Choroid plexus epithelial cell (primary cell): ENCODE measurements at regions not wholly inside any gene's neighbourhood (a gene's known extent, or its start where the extent isn't known, plus 50 kb on each side); places are given as distances from the start of the nearest gene placed in this dataset.

Experiments
- DNase-seq: peaks from one replicate; pipeline ENCODE4 v3.0.0-alpha.2; 2010; ENCODE audit warnings: low read depth
- H3K4me3 ChIP-seq: 2 replicates; pipeline ENCODE4 v1.5.1; 2011; ENCODE audit warnings: low read depth, mild to moderate bottlenecking, control low read depth, low read length, moderate library complexity
- TF ChIP-seq, protein P1 (sequence below): conservative IDR thresholded peaks from 2 replicates; pipeline ENCODE4 v1.5.1; 2011; ENCODE audit warnings: low read depth, mild to moderate bottlenecking, control low read depth, inconsistent platforms, low read length, moderate library complexity

DNA sequence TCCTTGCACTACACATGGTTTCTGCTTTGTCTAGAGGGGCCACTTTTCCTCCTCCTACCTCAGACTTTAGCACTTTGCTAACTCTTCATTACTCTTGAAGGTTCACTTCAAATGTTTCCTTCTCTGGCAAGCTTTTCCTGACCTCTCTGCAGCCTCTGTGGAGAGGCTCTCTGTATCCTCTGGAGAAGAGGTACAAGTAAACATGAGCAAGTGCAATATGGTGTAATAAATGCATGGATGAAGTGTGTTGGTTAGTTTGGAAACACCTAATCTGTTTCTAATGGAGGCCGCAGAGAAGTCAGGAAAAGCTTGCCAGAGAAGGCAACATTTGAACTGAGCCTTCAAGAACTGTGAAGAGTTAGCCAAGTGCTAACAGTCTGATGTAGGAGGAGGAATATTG is 329.3 kb downstream of the GRIN2B start:
- DNase-seq = no peak
- TF ChIP-seq, protein P1, sequence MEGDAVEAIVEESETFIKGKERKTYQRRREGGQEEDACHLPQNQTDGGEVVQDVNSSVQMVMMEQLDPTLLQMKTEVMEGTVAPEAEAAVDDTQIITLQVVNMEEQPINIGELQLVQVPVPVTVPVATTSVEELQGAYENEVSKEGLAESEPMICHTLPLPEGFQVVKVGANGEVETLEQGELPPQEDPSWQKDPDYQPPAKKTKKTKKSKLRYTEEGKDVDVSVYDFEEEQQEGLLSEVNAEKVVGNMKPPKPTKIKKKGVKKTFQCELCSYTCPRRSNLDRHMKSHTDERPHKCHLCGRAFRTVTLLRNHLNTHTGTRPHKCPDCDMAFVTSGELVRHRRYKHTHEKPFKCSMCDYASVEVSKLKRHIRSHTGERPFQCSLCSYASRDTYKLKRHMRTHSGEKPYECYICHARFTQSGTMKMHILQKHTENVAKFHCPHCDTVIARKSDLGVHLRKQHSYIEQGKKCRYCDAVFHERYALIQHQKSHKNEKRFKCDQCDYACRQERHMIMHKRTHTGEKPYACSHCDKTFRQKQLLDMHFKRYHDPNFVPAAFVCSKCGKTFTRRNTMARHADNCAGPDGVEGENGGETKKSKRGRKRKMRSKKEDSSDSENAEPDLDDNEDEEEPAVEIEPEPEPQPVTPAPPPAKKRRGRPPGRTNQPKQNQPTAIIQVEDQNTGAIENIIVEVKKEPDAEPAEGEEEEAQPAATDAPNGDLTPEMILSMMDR = no peak

DNA sequence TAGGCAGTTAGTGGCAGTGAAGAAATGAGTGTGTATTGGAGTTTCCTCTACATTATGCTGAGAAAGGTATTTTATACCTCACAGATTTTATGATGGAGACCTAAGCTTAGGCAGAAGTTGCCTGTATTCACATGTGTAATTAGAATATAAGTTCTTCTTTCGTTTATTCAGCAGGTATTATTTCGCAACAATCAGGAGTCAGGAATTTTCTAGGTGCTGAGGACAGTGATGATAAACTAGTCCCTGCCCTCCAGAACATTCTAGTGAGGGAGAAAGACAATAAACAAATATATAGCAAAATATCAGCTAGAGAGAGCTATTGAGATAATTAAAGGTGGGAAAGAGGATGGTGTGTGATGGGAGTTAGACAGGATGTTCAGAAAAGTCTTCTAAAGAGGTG is 345.7 kb downstream of the GRIN2B start:
- TF ChIP-seq, protein P1 = no peak
- no peak overlapping the region for H3K4me3 ChIP-seq

More for the DNA sequence above, 329.3 kb downstream of the GRIN2B start:
- no peak overlapping the region for H3K4me3 ChIP-seq

DNA sequence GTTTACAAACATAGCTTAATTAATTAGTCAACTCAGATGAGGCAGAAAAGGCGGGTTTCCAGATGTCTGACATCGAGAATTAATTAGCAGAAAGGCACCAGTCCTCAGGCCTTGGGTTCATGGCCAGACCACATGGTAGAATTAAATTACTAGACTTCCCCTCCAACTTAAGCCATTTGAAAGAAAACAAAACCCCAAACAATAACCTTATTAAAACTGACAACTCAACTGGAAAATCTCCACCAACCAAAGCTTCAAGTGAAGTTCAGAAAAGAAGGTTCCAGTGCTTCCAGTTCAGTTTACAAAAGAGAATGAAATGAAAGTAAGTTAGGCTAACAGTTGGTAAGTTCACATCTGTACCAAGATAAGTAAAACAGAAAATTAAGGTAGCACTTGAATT is 349.5 kb downstream of the GRIN2B start:
- TF ChIP-seq, protein P1 = no peak
- no peak overlapping the region for H3K4me3 ChIP-seq
- no peak for DNase-seq

More for the DNA sequence above, 345.7 kb downstream of the GRIN2B start:
- no peak for DNase-seq

DNA sequence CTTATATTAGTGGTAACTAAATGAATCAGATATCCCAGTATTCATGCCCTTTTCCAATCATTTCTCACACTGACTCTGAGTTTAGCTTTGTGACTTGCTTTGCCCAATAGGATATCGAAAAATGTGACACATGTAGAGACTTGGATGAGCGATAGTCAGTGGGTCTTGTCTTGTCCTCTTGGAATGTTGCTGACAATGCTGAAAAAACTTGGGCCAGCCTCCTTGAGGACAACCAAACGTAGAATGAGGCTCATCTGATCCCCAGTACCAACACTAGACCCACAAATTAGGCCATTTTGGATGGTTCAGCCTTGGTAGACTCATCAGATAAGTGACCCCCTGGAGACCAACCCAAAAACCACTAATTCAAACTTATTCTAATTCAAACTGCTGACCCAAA is 351.0 kb downstream of the GRIN2B start:
- H3K4me3 ChIP-seq = no peak overlapping the region
- DNase-seq = no peak
- TF ChIP-seq, protein P1 = no peak

DNA sequence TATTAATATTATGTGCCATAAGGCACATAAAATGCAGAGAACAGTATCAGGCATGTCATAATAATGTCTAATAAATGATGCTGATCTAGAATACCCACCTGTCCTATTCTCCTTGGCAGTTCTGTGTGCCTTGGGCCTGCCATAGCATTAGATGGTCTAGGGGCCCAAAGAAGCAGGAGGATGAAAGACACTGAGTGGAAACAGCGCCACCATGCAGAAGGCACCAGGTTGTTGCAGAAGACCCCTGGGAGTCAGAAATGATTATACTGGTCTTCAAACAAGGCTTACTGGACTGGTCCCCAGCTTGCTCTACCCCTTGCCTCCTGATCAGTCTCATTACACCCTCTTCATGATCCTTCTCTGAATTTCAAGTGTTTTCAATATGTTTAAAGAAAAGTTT is 353.3 kb downstream of the GRIN2B start:
- no peak for DNase-seq
- TF ChIP-seq, protein P1 = no peak
- H3K4me3 ChIP-seq = no peak overlapping the region

DNA sequence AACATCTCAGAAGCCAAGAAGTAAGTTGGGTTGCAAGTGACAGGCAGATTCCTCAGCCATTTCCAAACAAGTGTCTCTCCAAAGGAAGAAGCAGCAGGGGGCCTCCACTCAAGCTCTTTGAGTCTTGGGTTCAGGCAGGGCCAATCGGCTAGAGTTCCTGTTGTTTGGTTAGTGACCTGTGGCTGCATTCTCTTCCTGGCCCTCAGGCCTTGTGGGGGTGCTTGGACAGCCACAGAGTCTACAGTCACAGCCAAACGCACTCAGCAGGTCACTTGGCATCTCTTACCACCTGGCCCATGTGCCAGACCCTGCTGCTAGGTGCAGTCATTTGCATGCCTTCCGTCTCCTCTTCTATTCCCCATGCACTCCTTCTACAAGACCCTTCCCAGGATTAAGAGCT is 353.9 kb downstream of the GRIN2B start:
- no peak for DNase-seq
- H3K4me3 ChIP-seq = no peak overlapping the region
- TF ChIP-seq, protein P1 = no peak

DNA sequence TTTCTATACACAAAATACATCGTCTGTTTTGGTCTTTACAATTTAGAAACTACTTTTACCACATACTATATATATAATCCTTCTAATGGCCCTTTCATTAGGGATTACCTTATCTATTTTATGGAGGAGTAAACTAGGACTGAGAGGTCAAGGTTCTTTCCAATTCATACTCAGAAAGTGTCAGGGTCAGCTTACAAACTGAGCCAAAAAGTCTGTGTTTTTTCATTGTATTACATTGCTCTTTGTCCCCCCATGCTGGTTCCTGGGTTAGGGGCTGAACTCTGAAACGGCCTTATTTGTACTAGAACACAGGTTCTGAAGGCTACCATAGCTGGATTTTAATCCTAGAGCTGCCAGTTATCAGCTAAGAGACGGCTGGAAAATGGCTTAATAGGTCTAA is 368.1 kb downstream of the GRIN2B start:
- H3K4me3 ChIP-seq = no peak overlapping the region
- TF ChIP-seq, protein P1 = no peak
- DNase-seq = no peak
